CD4-positive, alpha-beta T cell treated with Interleukin-6 at 100 ng/mL for 8 hours (primary cell): ENCODE measurements at regions not wholly inside any gene's neighbourhood (a gene's known extent, or its start where the extent isn't known, plus 50 kb on each side); places are given as distances from the start of the nearest gene placed in this dataset.

ENCODE experiments used
- DNase-seq: peaks from one replicate; pipeline ENCODE4 v3.0.0-alpha.2; 2020; ENCODE audit warnings: mixed read lengths, low spot score

GRCh38 chr3:34381243-34381642 lies 582.8 kb downstream of the PDCD6IP start:
- DNase-seq = no peak

- no peak for DNase-seq
Observed at GRCh38 chr3:34382859-34383258, 584.4 kb downstream of the PDCD6IP start.

GRCh38 chr3:34386309-34386708 lies 587.9 kb downstream of the PDCD6IP start:
- DNase-seq = no peak

- no peak for DNase-seq
Observed at GRCh38 chr3:34387826-34388564, 589.6 kb downstream of the PDCD6IP start.

- no peak for DNase-seq
Observed at GRCh38 chr3:34388830-34389229, 590.4 kb downstream of the PDCD6IP start.

- DNase-seq = no peak
Observed at GRCh38 chr3:34394978-34395748, 596.7 kb downstream of the PDCD6IP start.

GRCh38 chr3:34396288-34396687 lies 597.9 kb downstream of the PDCD6IP start:
- DNase-seq = no peak

GRCh38 chr3:34396956-34397355 lies 598.5 kb downstream of the PDCD6IP start:
- DNase-seq = no peak

- no peak for DNase-seq
Observed at GRCh38 chr3:34399401-34399800, 601.0 kb downstream of the PDCD6IP start.

- no peak for DNase-seq
Observed at GRCh38 chr3:34405159-34405558, 606.7 kb downstream of the PDCD6IP start.

GRCh38 chr3:34407281-34407680 lies 608.9 kb downstream of the PDCD6IP start:
- no peak for DNase-seq

GRCh38 chr3:34408088-34408487 lies 609.7 kb downstream of the PDCD6IP start:
- DNase-seq = no peak

GRCh38 chr3:34411596-34411995 lies 613.2 kb downstream of the PDCD6IP start:
- no peak for DNase-seq

- DNase-seq = no peak
Observed at GRCh38 chr3:34419801-34420200, 621.4 kb downstream of the PDCD6IP start.

GRCh38 chr3:34421762-34422161 lies 623.3 kb downstream of the PDCD6IP start:
- no peak for DNase-seq

- DNase-seq = no peak
Observed at GRCh38 chr3:34439796-34440195, 641.4 kb downstream of the PDCD6IP start.

GRCh38 chr3:34444137-34444536 lies 645.7 kb downstream of the PDCD6IP start:
- DNase-seq = no peak

GRCh38 chr3:34449305-34449704 lies 650.9 kb downstream of the PDCD6IP start:
- DNase-seq = no peak

GRCh38 chr3:34463414-34463813 lies 665.0 kb downstream of the PDCD6IP start:
- no peak for DNase-seq

- DNase-seq = no peak
Observed at GRCh38 chr3:34464646-34465045, 666.2 kb downstream of the PDCD6IP start.

GRCh38 chr3:34475851-34476250 lies 677.4 kb downstream of the PDCD6IP start:
- no peak for DNase-seq

GRCh38 chr3:34483311-34483887 lies 685.0 kb downstream of the PDCD6IP start:
- no peak for DNase-seq

- DNase-seq = no peak
Observed at GRCh38 chr3:34504366-34504765, 705.9 kb downstream of the PDCD6IP start.
